IMR-90 (cell line): ENCODE measurements at regions not wholly inside any gene's neighbourhood (a gene's known extent, or its start where the extent isn't known, plus 50 kb on each side); places are given as distances from the start of the nearest gene placed in this dataset.

Source experiments
- ATAC-seq: fragments of 200-7000 bp; cut with Tn5 transposase; 2 replicates; pipeline ENCODE4 v1.9.1; 2020; ENCODE audit warnings: low read depth, mild to moderate bottlenecking, moderate library complexity
- BruUV-seq: library from RNA; stranded (reverse); fragments of 400-500 nt; replicated peaks from 2 replicates; lab custom pipeline; 2021; lab: Mats Ljungman, UMichigan
- CTCF ChIA-PET: fragments of 300-600 bp; formaldehyde crosslinking; extraction: SDS; loops from one replicate; lab custom pipeline; 2021; ENCODE audit warnings: antibody characterized with exemption; lab: Yijun Ruan, JAX
- POLR2A ChIA-PET: fragments of 300-600 bp; sonication (Branson Sonifier 250); formaldehyde crosslinking; loops from one replicate; lab custom pipeline; 2022; ENCODE audit warnings: antibody characterized with exemption; ENCODE audit not compliant: unreplicated experiment; lab: Charles Lee
- DNase-seq: peaks from one replicate; pipeline ENCODE4 v3.0.0; 2013
- H2AFZ ChIP-seq: replicated peaks from 2 replicates; pipeline ENCODE3; 2013; ENCODE audit warnings: low read length, mild to moderate bottlenecking; ENCODE audit not compliant: poor library complexity
- H2AK5ac ChIP-seq: 2 replicates; pipeline ENCODE4 v1.6.1; 2013; ENCODE audit warnings: low read depth, low read length, inconsistent platforms
- H2AK9ac ChIP-seq: replicated peaks from 2 replicates; pipeline ENCODE3; 2013; ENCODE audit warnings: mild to moderate bottlenecking, low read depth, low read length, moderate library complexity; ENCODE audit not compliant: poor library complexity
- H2BK120ac ChIP-seq: 2 replicates; pipeline ENCODE4 v1.6.1; 2013; ENCODE audit warnings: low read depth, low read length, inconsistent platforms
- H2BK15ac ChIP-seq: 3 replicates; pipeline ENCODE4 v1.6.1; 2013; ENCODE audit warnings: low read depth, low read length, inconsistent platforms
- H2BK20ac ChIP-seq: 2 replicates; pipeline ENCODE4 v1.6.1; 2013; ENCODE audit warnings: low read depth, mild to moderate bottlenecking, inconsistent platforms, low read length, moderate library complexity
- H2BK5ac ChIP-seq: 2 replicates; pipeline ENCODE4 v1.6.1; 2013; ENCODE audit warnings: mild to moderate bottlenecking, low read depth, low read length, inconsistent platforms; ENCODE audit not compliant: poor library complexity, severe bottlenecking
- H3K14ac ChIP-seq: replicated peaks from 2 replicates; pipeline ENCODE4 v1.6.1; 2013; ENCODE audit warnings: low read depth, low read length, inconsistent platforms
- H3K18ac ChIP-seq: 2 replicates; pipeline ENCODE4 v1.6.1; 2013; ENCODE audit warnings: low read depth, low read length, control low read depth
- H3K23ac ChIP-seq: 2 replicates; pipeline ENCODE4 v1.6.1; 2013; ENCODE audit warnings: low read depth, low read length, inconsistent platforms
- H3K27ac ChIP-seq: 2 replicates; pipeline ENCODE4 v1.5.1; 2013; ENCODE audit warnings: mild to moderate bottlenecking, control low read depth, low read length; ENCODE audit not compliant: insufficient read depth
- H3K27me3 ChIP-seq: 2 replicates; pipeline ENCODE4 v1.6.1; 2013; ENCODE audit warnings: low read length; ENCODE audit not compliant: control insufficient read depth, insufficient read depth
- H3K36me3 ChIP-seq: 2 replicates; pipeline ENCODE4 v1.6.1; 2013; ENCODE audit warnings: low read length, mixed read lengths; ENCODE audit not compliant: control insufficient read depth, insufficient read depth
- H3K4ac ChIP-seq: 2 replicates; pipeline ENCODE4 v1.6.1; 2013; ENCODE audit warnings: low read depth, low read length, inconsistent platforms
- H3K4me1 ChIP-seq: 2 replicates; pipeline ENCODE4 v1.6.1; 2013; ENCODE audit warnings: low read length, mixed read lengths; ENCODE audit not compliant: control insufficient read depth, insufficient read depth
- H3K4me2 ChIP-seq: 2 replicates; pipeline ENCODE4 v1.6.1; 2013; ENCODE audit warnings: low read depth, mild to moderate bottlenecking, control low read depth, low read length, moderate library complexity
- H3K4me3 ChIP-seq: 2 replicates; pipeline ENCODE4 v1.5.1; 2013; ENCODE audit warnings: low read depth, mild to moderate bottlenecking, control low read depth, low read length, moderate library complexity; ENCODE audit not compliant: insufficient read depth
- H3K56ac ChIP-seq: 2 replicates; pipeline ENCODE4 v1.6.1; 2013; ENCODE audit warnings: low read length, inconsistent platforms; ENCODE audit not compliant: insufficient read depth; ENCODE audit errors: extremely low read depth
- H3K79me1 ChIP-seq, 2 experiments: 2 replicates each; pipeline ENCODE4 v1.6.1; 2013; ENCODE audit warnings: low read length in 2 of 2, inconsistent platforms in 1 of 2, low read depth in 1 of 2
- H3K9ac ChIP-seq: 2 replicates; pipeline ENCODE4 v1.6.1; 2013; ENCODE audit warnings: low read depth, low read length, control low read depth
- H3K9me1 ChIP-seq: 2 replicates; pipeline ENCODE4 v1.6.1; 2013; ENCODE audit warnings: low read length, inconsistent platforms; ENCODE audit not compliant: insufficient read depth
- H3K9me3 ChIP-seq: 2 replicates; pipeline ENCODE4 v1.6.1; 2013; ENCODE audit warnings: low read length; ENCODE audit not compliant: control insufficient read depth, insufficient read depth
- H4K20me1 ChIP-seq: 2 replicates; pipeline ENCODE4 v1.6.1; 2013; ENCODE audit warnings: low read length, inconsistent platforms; ENCODE audit not compliant: insufficient read depth
- H4K5ac ChIP-seq: 2 replicates; pipeline ENCODE4 v1.6.1; 2013; ENCODE audit warnings: mild to moderate bottlenecking, low read depth, low read length, control low read depth
- H4K8ac ChIP-seq, 2 experiments: 2 replicates each; pipeline ENCODE4 v1.6.1; 2013; ENCODE audit warnings: low read depth in 2 of 2, low read length in 2 of 2, control low read depth in 1 of 2, inconsistent platforms in 1 of 2
- H4K91ac ChIP-seq: 2 replicates; pipeline ENCODE4 v1.6.1; 2013; ENCODE audit warnings: low read depth, low read length, inconsistent platforms; ENCODE audit not compliant: insufficient read depth
- CEBPB ChIP-seq: IDR thresholded peaks from 2 replicates; pipeline ENCODE4 v1.6.1; 2012; ENCODE audit warnings: low read depth, low read length, improper control_type of control experiment
- FOS ChIP-seq: fragments of 150-350 bp; IDR thresholded peaks from 2 replicates; pipeline ENCODE4 v1.6.1; 2016; ENCODE audit warnings: low read depth, low read length
- RAD21 ChIP-seq: IDR thresholded peaks from 2 replicates; pipeline ENCODE4 v1.6.1; 2012; ENCODE audit warnings: low read length, improper control_type of control experiment
- WGBS, 2 experiments: methylation state at CpG; one replicate each; pipeline versions ENCODE4 v1.1.5 to v1.1.7; 2013; ENCODE audit warnings: missing lambda C conversion rate in 2 of 2; ENCODE audit not compliant: insufficient read length in 1 of 2; ENCODE audit errors: extremely low coverage in 2 of 2; 5-methylcytosine and 5-hydroxymethylcytosine counted together
- dilution Hi-C: fragments of 300-500 bp; cut with HindIII; formaldehyde crosslinking; loops from one replicate; pipeline ENCODE4 v1.14.3; 2018; ENCODE audit warnings: low sequenced_read_pairs; ENCODE audit not compliant: unreplicated experiment
- in situ Hi-C: fragments of 300-500 bp; cut with MboI; formaldehyde crosslinking; loops from 3 replicates; pipeline ENCODE4 v1.14.3; 2019; ENCODE audit warnings: low sequenced_read_pairs, inconsistent platforms, mixed read lengths
- intact Hi-C: fragments of 100-400 bp; cut with micrococcal nuclease; formaldehyde crosslinking; loops from 2 replicates; pipeline ENCODE4 v1.10.0; 2022

DNA sequence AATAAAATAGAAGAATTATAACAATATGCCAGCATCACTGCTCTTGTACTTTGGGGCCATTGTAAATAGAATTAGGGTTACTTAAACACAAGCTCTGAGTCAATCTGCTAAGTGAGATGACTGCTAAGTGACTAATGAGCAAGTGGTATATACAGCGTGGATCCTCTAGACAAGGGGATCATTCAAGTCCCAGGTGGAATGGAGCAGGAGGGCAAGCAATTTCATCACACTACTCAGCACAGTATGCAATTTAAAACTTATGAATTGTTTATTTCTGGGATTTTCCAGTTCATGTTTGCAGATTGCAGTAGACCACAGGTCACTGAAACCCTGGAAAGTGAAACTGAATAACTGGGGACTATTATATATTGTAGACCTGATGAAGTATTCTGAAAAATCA is 235.3 kb downstream of the BTBD3 start:
- H3K4me3 ChIP-seq, result no peak overlapping the region
- peak; percentile 90 for DNase-seq
- no peaks in the 10 kb centered on the region for H3K27me3 ChIP-seq
- no peak overlapping the region for H2BK15ac ChIP-seq
- no peaks in the 10 kb centered on the region for H3K36me3 ChIP-seq
- H3K4me2 ChIP-seq, result no peak overlapping the region
- ATAC-seq, result peak; percentile 92
- no peak overlapping the region for H3K4ac ChIP-seq
- in situ Hi-C loops, result no loop called here
- peaks cover 2% of the 10 kb centered on the region; the same call in 1 of the 2 replicates for H3K9me1 ChIP-seq
- no peak overlapping the region for H3K18ac ChIP-seq
- CTCF ChIA-PET, result no interaction called here
- no peak overlapping the region for H2BK20ac ChIP-seq
- TF ChIP-seq FOS (0 out of 2 replicates have a peak, but pooled peaks have one; percentile 15), RAD21 (no peak), CEBPB (peak; percentile 41; the same call in 1 of the 2 replicates)
- no peak overlapping the region for H2BK120ac ChIP-seq
- H4K20me1 ChIP-seq, result no peaks in the 10 kb centered on the region
- no peak overlapping the region for H4K91ac ChIP-seq
- no TSS peak for BruUV-seq
- H3K9me3 ChIP-seq, result no peaks in the 10 kb centered on the region
- intact Hi-C loops, result no loop called here
- dilution Hi-C loops, result no loop called here
- no peak overlapping the region for H3K9ac ChIP-seq
- H3K56ac ChIP-seq, result no peak overlapping the region
- POLR2A ChIA-PET, result no interaction called here
- peaks cover 4% of the 10 kb centered on the region for H3K4me1 ChIP-seq
- no peaks in the 10 kb centered on the region for H3K79me1 ChIP-seq
- no peak overlapping the region for H4K5ac ChIP-seq
- no peak overlapping the region for H3K27ac ChIP-seq
- WGBS, 2 experiments, result no CpG with 5 or more reads among the region's 1 CpG
- H3K14ac ChIP-seq, result no peak overlapping the region
- H2AK9ac ChIP-seq, result no peak overlapping the region
- H2AFZ ChIP-seq, result no peak overlapping the region
- H4K8ac ChIP-seq, result no peak overlapping the region
- no peak overlapping the region for H2AK5ac ChIP-seq
- no peak overlapping the region for H2BK5ac ChIP-seq
- no peak overlapping the region for H3K23ac ChIP-seq
